SH-SY5Y (cell line): ENCODE measurements at regions not wholly inside any gene's neighbourhood (a gene's known extent, or its start where the extent isn't known, plus 50 kb on each side); places are given as distances from the start of the nearest gene placed in this dataset.

Source experiments
- GATA2 ChIP-seq: IDR thresholded peaks from 2 replicates; pipeline ENCODE4 v1.6.1; 2011; ENCODE audit warnings: mild to moderate bottlenecking, low read depth, low read length
- GATA3 ChIP-seq: IDR thresholded peaks from 2 replicates; pipeline ENCODE4 v1.6.1; 2011; ENCODE audit warnings: low read depth, mild to moderate bottlenecking, low read length, moderate library complexity

DNA sequence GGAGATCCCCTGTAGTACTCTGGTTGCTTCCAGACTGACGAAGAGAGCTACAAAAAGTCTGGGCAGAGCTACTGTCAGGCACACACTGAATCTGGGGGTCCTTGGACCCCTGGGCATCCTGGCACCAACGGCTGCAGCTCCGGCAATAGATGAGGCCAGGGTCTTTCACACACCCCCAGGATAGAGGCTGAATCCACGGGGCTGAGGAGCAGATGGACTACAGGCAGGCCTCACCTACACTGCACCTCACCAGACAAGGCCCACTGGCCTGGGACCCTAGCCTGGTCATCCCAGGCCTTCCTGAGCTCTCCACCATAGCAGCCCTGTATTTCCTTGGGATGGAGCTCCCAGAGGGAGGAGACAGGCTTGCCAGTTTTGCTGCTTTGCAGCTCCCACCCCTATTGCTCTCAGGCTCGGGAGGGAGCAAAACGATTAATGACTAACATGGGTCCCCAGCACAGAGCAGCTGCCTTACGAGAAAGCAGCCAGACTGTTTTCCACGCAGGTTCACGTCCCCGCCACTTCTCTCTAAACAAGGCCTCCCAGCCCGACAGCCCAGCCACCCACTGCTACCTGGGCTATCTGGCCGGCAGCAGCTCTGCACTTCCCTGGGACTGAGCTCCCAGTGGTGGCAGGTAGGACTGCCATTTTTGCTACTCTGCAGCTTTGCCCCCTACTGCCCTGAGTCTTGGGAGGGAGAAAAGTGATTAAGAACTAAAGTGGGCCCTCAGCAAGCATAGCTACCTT, 1022.5 kb upstream of the ADGRL2 start:
- TF ChIP-seq GATA3 (no peak), GATA2 (no peak)
